DOHH2 (cell line): ENCODE measurements at regions not wholly inside any gene's neighbourhood (a gene's known extent, or its start where the extent isn't known, plus 50 kb on each side); places are given as distances from the start of the nearest gene placed in this dataset.

Experiments
- CTCF ChIP-seq: fragments of 200-600 bp; sonication (generic); IDR thresholded peaks from one replicate; pipeline ENCODE4 v1.5.1; 2014; ENCODE audit warnings: antibody characterized with exemption, mild to moderate bottlenecking, low read depth, low read length; ENCODE audit not compliant: poor library complexity, severe bottlenecking
- EZH2phosphoT487 ChIP-seq: fragments of 200-600 bp; sonication (generic); IDR thresholded peaks from 2 replicates; pipeline ENCODE4 v1.6.1; 2017; ENCODE audit warnings: borderline replicate concordance, mild to moderate bottlenecking, antibody characterized with exemption, low read length, moderate library complexity, mixed read lengths

DNA sequence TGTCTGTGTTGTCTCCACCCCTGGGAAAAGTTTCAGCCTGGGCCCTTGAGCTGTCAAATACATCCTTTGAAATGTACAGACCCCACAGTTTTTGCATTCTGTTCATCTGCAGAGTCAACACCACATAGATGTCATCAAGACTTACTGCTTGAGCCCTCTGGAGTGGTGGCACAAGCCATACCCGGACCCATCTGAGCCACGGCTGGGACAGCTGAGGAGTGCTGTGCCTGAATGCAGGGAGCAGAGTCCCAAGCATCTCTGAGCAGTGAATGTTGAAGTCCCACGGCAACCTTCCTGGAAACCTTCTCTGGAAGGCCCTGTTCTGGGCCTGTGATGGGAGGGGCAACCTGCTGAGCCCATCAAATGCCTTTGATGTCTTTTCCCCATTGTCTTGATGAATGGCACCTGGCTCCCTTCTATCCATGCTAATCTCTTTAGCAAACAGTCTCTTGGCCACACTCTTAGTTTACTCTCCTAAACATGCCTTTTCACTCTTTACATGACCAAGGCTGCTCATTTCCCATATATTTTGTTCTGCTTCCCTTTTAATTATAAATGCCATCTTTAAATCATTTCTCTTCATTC lies 92.5 kb downstream of the ATPSCKMT start:
- TF ChIP-seq CTCF (no peak), EZH2phosphoT487 (no peak)
